KG1 (cell line): ENCODE measurements at regions not wholly inside any gene's neighbourhood (a gene's known extent, or its start where the extent isn't known, plus 50 kb on each side); places are given as distances from the start of the nearest gene placed in this dataset.
"Not testable (repeated sequence)": the region's sequence is repeated elsewhere in the genome, so short reads cannot be mapped to it uniquely, and the experiment has no call there.

Source experiments
- DNase-seq: peaks from one replicate; lab custom pipeline; 2025; lab: John Stamatoyannopoulos, UW

GRCh38 chr4:12359420-12359819 is 930.7 kb upstream of the HS3ST1 start:
- DNase-seq = no peak

- DNase-seq = not testable (repeated sequence)
Observed at GRCh38 chr4:12333083-12333482, 904.4 kb upstream of the HS3ST1 start.

GRCh38 chr4:12324965-12325364 is 896.3 kb upstream of the HS3ST1 start:
- no peak for DNase-seq

- DNase-seq = no peak
Observed at GRCh38 chr4:12319765-12320164, 891.1 kb upstream of the HS3ST1 start.

DNA sequence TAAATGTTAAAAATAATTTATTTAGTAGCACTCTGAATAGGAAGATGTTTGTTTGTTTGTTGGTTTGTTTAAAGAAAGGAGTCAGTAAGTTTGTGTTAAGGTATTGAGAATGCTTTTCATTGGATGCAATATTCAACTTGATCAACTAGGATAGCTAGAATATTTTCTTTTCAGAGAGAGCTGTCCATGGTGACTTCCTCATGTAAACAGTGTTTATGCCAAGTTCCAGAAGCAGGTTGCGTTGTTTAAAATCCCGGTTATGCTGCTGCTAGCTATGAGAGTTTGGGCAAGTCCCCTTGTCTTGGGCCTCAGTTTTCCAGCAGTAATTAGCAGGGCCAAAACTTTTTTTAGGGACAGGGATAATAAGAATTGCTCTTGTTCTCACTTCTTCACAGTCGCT is 876.2 kb upstream of the HS3ST1 start:
- DNase-seq = no peak

GRCh38 chr4:12296366-12296765 is 867.7 kb upstream of the HS3ST1 start:
- DNase-seq = no peak

DNA sequence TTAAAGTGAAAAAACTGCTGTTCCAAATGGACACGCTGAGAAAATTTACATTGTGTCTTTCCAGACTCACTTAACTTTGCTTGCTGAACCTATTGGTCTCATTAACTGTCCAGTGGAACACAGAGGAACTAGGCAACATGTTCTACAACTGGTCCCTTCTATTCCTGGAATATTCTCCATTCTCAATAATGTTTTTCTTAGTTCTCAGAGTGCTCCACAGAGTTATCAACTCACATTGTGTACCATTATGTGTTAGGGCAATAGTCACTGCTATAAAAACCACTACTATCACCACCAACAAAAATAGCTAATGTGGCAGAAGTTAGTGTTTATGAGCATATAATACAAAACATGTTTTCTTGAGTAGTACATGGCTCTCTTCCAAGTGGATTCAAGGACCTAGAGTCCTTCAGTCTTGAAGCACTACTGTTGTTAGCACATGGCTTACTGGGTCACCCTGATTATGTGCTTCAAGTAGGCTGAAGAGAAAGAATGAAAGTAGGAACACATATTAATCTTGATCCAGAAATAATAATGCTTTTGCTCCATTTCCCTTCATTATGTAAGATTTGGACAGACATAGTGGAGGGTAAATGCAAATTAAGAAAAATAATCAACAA is 865.3 kb upstream of the HS3ST1 start:
- DNase-seq = no peak

DNA sequence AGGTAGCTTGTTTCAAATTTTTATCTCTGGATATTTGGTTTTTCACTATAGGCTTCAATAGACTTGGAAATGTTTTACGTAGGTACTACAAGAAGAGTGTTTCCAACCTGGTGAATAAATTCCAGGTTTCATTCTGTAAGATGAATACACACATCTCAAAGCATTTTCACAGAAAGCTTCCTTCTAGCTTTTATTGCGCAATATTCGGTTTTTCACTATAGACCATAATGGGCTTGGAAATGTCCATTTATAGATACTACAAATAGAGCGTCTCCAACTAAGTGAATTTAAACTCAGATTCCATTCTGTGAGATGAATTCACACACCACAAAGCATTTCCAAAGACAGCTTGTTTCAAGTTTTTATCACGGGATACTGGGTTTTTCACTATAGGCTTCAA is 857.7 kb upstream of the HS3ST1 start:
- no peak for DNase-seq

DNA sequence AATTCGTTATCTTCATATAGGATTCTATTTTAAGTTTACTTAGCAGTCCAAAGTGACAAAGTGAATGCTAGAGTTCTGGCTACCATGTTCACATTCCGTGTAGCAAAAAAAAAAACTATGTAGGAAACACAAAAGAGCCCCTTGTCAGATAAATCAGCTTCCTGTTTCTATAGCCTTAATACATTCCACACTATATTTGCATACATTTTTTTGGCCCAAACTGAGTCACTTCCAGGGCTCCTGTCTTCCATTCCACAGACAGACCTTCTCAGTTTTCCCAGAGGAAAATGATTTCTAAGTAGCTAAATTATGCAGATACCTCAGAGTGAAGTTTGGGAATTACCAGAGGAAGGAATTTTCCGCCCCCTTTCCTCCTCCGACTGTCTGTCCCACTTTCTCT is 841.9 kb upstream of the HS3ST1 start:
- no peak for DNase-seq

DNA sequence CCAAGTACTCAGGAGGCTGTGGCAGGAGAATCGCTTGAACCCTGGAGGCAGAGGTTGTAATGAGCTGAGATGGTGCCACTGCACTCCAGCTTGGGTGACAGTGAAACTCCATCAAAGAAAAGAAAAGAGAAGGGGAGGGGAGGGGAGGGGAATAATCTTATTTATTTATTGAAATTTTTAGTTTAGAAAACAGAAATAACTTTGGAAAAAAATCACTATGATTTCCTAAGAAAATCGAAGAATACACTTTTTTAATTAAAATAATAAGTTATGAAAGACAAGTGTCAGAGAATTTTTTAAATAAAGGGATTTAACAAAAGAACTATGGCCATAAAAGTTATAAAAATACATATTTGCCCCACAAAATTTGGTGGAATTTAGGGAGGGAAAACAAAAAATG is 836.9 kb upstream of the HS3ST1 start:
- no peak for DNase-seq

DNA sequence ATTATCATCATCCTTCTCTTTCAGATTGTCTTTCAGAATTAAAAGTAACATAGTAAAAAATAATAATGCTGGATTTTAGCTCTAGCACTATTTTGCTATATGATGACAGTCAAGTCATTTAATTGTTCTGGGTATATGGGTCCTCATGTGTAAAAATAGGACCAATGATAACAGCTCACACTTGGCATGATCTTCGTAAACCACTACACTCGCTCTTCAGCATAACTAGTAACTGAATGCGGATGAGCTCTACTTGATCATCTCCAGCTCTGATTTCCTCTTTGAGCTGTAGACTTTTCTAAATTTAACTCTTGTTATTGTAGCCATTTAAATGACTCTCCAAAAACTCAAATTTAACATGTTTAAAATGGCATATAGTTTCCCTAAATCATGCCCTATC is 831.8 kb upstream of the HS3ST1 start:
- no peak for DNase-seq

- no peak for DNase-seq
Observed at GRCh38 chr4:12244973-12245372, 816.3 kb upstream of the HS3ST1 start.

DNA sequence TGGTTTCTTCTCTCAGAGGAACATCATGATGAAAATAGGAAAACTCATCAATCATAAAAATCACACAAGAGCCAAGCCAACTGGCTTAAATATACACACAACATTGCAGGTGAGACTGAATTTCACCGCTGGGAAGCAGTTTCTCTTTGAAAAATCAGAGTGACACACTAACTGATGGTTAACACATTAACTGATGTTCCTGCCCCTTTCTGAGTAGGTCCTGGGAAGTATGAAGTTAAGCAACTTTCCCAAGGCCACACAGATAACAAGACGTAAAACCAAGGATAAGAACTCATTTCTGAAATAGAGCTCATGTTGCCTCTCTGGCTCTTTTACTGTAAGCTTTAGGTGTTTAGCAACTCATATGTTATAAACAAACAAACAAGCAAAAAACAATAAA is 813.7 kb upstream of the HS3ST1 start:
- DNase-seq = no peak

DNA sequence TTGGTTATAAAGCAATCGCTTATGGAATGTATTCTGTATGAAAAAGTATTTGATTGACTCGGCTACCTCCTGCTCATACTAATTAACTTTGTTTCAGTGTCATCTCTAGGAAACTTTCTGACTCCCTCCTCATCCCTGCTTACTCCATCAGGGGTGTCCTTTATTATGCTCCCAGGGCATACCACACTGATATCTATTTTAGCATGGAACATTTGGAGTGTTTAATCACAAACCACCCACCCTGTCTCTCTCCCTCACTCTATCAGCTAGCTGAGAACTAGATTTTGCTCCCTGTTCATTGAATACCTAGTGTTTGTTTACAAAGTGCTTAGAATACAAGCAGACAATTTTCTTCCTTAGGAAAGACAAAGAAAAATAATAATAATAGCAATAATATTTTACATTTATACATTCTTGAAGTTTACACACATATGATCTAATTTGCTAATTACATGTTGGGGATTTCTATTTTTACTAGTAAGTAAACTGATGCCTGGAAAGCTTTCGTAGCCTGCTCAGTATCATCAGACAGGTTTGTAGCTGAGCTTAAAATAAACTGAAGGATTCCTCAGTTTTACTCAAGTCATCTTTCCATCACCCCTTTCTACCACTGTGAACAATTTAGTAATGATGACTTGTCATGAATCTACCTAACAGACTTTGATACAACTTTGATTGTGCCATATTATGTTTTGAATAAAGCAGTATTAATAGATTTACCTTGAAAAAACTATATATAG is 811.4 kb upstream of the HS3ST1 start:
- DNase-seq = no peak

DNA sequence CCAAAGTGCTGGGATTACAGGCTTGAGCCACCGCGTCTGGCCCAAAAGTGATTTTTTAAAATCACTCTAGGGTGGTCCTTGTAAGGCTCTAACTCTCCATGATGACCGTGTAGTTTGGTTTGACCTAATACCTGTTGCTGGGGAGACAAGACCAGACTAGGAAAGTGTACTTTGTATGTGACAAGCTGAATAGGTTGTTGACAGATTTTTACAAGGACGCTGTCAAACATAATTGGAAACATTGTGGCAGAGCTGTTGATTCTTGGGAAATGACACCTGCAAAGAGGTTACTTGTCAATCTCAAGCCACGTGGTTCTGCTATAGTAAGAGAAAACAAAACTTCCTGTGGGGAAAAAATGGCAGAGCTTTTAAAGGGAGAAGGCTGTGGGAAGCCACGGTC is 802.4 kb upstream of the HS3ST1 start:
- DNase-seq = no peak

GRCh38 chr4:12221031-12221430 is 792.3 kb upstream of the HS3ST1 start:
- no peak for DNase-seq

GRCh38 chr4:12211636-12212035 is 782.9 kb upstream of the HS3ST1 start:
- DNase-seq = no peak

- no peak for DNase-seq
Observed at GRCh38 chr4:12207396-12207795, 778.7 kb upstream of the HS3ST1 start.

DNA sequence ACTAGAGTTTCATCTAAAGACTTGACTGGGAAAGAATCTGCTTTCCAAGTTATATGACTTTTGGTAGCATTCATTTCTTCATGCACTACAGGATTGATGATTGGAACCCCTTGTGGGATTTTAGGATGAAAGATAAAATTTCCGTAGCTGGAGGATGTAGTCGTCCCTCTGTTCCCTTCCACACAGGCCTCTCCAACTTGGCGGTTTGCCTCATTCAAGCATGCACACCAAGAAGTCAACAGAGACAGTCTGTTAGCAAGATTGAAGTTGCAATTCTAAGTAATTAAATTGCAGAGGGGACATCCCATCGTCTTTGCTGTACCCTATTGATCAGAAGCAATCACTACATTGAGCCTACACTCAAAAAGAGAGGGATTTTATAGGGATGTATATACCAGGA is 777.4 kb upstream of the HS3ST1 start:
- DNase-seq = no peak

GRCh38 chr4:12203945-12204344 is 775.3 kb upstream of the HS3ST1 start:
- no peak for DNase-seq

DNA sequence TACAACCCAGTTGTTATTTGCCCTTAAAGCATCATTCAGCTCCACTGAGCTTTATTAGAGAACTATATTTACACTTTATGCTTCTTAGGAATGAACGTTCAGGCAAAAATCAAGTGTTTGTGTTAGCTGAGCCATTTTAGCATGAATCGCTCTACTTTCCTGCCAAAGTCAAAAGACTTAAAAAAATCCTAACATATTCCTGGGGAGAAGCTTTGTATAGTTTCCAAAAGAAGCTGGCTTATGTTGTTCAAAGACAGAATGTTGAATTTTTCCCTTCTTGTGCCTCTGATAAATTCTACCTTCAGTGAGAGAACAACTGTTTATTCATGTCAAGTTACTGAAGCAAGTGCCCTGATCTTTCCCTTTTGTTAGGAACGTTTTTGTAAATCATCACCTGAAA is 771.5 kb upstream of the HS3ST1 start:
- no peak for DNase-seq

GRCh38 chr4:12186526-12186925 is 757.8 kb upstream of the HS3ST1 start:
- no peak for DNase-seq

GRCh38 chr4:12178614-12179610 is 750.2 kb upstream of the HS3ST1 start:
- DNase-seq = no peak
